A549 (cell line): ENCODE measurements at regions not wholly inside any gene's neighbourhood (a gene's known extent, or its start where the extent isn't known, plus 50 kb on each side); places are given as distances from the start of the nearest gene placed in this dataset.
"Not testable (repeated sequence)": the region's sequence is repeated elsewhere in the genome, so short reads cannot be mapped to it uniquely, and the experiment has no call there.

Source experiments
- ATAC-seq, 2 experiments: fragments of 200-7000 bp in 1 of 2; fragments of >200 bp in 1 of 2; cut with Nextera tagmentation in 1 of 2; cut with Tn5 transposase in 1 of 2; 3 replicates each; pipeline versions ENCODE4 v1.8.0 to v1.9.1; 2018 to 2020; ENCODE audit warnings: mild to moderate bottlenecking in 1 of 2, moderate library complexity in 1 of 2
- CTCF ChIA-PET: fragments of 300-600 bp; sonication (Branson Sonifier 250); formaldehyde crosslinking; extraction: SDS; loops from one replicate; lab custom pipeline; 2021; ENCODE audit warnings: antibody characterized with exemption, inconsistent platforms; lab: Yijun Ruan, JAX
- POLR2A ChIA-PET: fragments of 350-600 bp; formaldehyde crosslinking; extraction: SDS; loops from one replicate; lab custom pipeline; 2021; ENCODE audit warnings: antibody characterized with exemption, inconsistent platforms; lab: Yijun Ruan, JAX
- DNase-seq, 2 experiments: peaks; one replicate each; pipeline versions ENCODE4 v3.0.0 to v3.0.0-alpha.2; 2011 to 2016; ENCODE audit warnings: low read depth in 1 of 2, low spot score in 1 of 2
- FAIRE-seq: peaks from 2 replicates; lab custom pipeline; 2011; peaks lifted over from hg19 to GRCh38; lab: Jason Lieb, UNC
- H3K27ac ChIP-seq, 2 experiments: fragments of >200 bp; sonication (Bioruptor Twin); formaldehyde crosslinking; 3 replicates each; pipeline ENCODE4 v1.5.1; 2016 to 2017
- H3K4me1 ChIP-seq: fragments of >200 bp; sonication (Bioruptor Twin); formaldehyde crosslinking; 3 replicates; pipeline ENCODE4 v1.6.1; 2016
- H3K4me2 ChIP-seq: fragments of >200 bp; sonication (Bioruptor Twin); formaldehyde crosslinking; 3 replicates; pipeline ENCODE4 v1.6.1; 2016
- H3K4me3 ChIP-seq: fragments of >200 bp; sonication (Bioruptor Twin); formaldehyde crosslinking; 3 replicates; pipeline ENCODE4 v1.5.1; 2016
- H3K9me3 ChIP-seq: fragments of >200 bp; sonication (Bioruptor Twin); formaldehyde crosslinking; 3 replicates; pipeline ENCODE4 v1.6.1; 2016
- CEBPB ChIP-seq, 2 experiments: fragments of >200 bp in 1 of 2; sonication (Bioruptor Twin) in 1 of 2; formaldehyde crosslinking in 1 of 2; IDR thresholded peaks; 2 replicates each; pipeline ENCODE4 v1.6.1; 2012 to 2016
- CHD2 ChIP-seq: fragments of 150-350 bp; IDR thresholded peaks from 2 replicates; pipeline ENCODE4 v1.6.1; 2014; ENCODE audit warnings: low read length; ENCODE audit not compliant: partially characterized antibody
- CHD4 ChIP-seq: fragments of 200-600 bp; sonication (generic); IDR thresholded peaks from 2 replicates; pipeline ENCODE4 v1.6.1; 2016; ENCODE audit warnings: antibody characterized with exemption, mild to moderate bottlenecking, borderline replicate concordance
- E2F6 ChIP-seq: IDR thresholded peaks from 2 replicates; pipeline ENCODE4 v1.6.1; 2012; ENCODE audit warnings: low read depth, borderline replicate concordance
- EHMT2 ChIP-seq: fragments of 200-600 bp; sonication (generic); IDR thresholded peaks from 2 replicates; pipeline ENCODE4 v1.6.1; 2016; ENCODE audit warnings: antibody characterized with exemption, low read depth, mild to moderate bottlenecking, moderate library complexity
- FOSL2 ChIP-seq, 2 experiments: fragments of 450-650 bp in 1 of 2; fragments of >200 bp in 1 of 2; sonication (Bioruptor Twin) in 1 of 2; formaldehyde crosslinking; IDR thresholded peaks; 2 replicates each; pipeline versions ENCODE4 v1.5.0 to v1.6.1; 2016 to 2020; ENCODE audit warnings: mild to moderate bottlenecking in 1 of 2, moderate library complexity in 1 of 2
- HMGXB4 ChIP-seq: fragments of 250-450 bp; sonication (Bioruptor Pico); IDR thresholded peaks from 2 replicates; pipeline ENCODE4 v1.5.0; 2021; ENCODE audit warnings: mild to moderate bottlenecking, moderate library complexity, borderline replicate concordance
- HOXA7 ChIP-seq: fragments of 250-450 bp; sonication (Bioruptor Pico); IDR thresholded peaks from 2 replicates; pipeline ENCODE4 v1.5.0; 2020; ENCODE audit warnings: mild to moderate bottlenecking, moderate library complexity
- HOXB13 ChIP-seq: fragments of 250-450 bp; sonication (Bioruptor Pico); IDR thresholded peaks from 2 replicates; pipeline ENCODE4 v1.5.0; 2020; ENCODE audit warnings: low read depth, mild to moderate bottlenecking, moderate library complexity
- KDM5A ChIP-seq: fragments of 200-600 bp; sonication (generic); IDR thresholded peaks from 2 replicates; pipeline ENCODE4 v1.6.1; 2016; ENCODE audit warnings: antibody characterized with exemption, mild to moderate bottlenecking
- NR3C1 ChIP-seq: fragments of >200 bp; sonication (Bioruptor Twin); formaldehyde crosslinking; IDR thresholded peaks from 3 replicates; pipeline ENCODE4 v1.6.1; 2017
- POLR2AphosphoS2 ChIP-seq: conservative IDR thresholded peaks from 2 replicates; pipeline ENCODE4 v1.6.1; 2012; ENCODE audit warnings: low read length, improper control_type of control experiment, inconsistent platforms
- RAD21 ChIP-seq, 2 experiments: fragments of >200 bp in 1 of 2; sonication (Bioruptor Twin) in 1 of 2; formaldehyde crosslinking in 1 of 2; IDR thresholded peaks in 1 of 2; conservative IDR thresholded peaks in 1 of 2; 2 replicates in 1 of 2; 3 replicates in 1 of 2; pipeline ENCODE4 v1.6.1; 2012 to 2018; ENCODE audit warnings: inconsistent platforms in 1 of 2
- RCOR1 ChIP-seq: fragments of 150-350 bp; IDR thresholded peaks from 2 replicates; pipeline ENCODE4 v1.6.1; 2014; ENCODE audit warnings: antibody characterized with exemption, low read length, low read depth
- RFX5 ChIP-seq: fragments of 450-650 bp; IDR thresholded peaks from 2 replicates; pipeline ENCODE4 v1.7.1; 2014; ENCODE audit warnings: antibody characterized with exemption, mild to moderate bottlenecking, moderate library complexity
- RNF2 ChIP-seq: fragments of 200-600 bp; sonication (generic); IDR thresholded peaks from 2 replicates; pipeline ENCODE4 v1.6.1; 2016; ENCODE audit warnings: low read depth, mild to moderate bottlenecking, antibody characterized with exemption, moderate library complexity, borderline replicate concordance
- SREBF2 ChIP-seq: fragments of 450-650 bp; IDR thresholded peaks from 2 replicates; pipeline ENCODE4 v1.6.1; 2014; ENCODE audit warnings: mild to moderate bottlenecking, moderate library complexity
- WGBS: methylation state at CpG from one replicate; pipeline ENCODE4 v1.1.6; 2017; ENCODE audit errors: missing lambda C conversion rate; 5-methylcytosine and 5-hydroxymethylcytosine counted together

GRCh38 chr9:78144008-78144381 lies 91.9 kb upstream of the CEP78 start (continued):
- no peak for TF ChIP-seq HMGXB4 (CRISPR knock-in tag)
- TF ChIP-seq RCOR1: no peak
- TF ChIP-seq RFX5: no peak
- no peak for TF ChIP-seq SREBF2
- no peak for TF ChIP-seq EHMT2

DNA sequence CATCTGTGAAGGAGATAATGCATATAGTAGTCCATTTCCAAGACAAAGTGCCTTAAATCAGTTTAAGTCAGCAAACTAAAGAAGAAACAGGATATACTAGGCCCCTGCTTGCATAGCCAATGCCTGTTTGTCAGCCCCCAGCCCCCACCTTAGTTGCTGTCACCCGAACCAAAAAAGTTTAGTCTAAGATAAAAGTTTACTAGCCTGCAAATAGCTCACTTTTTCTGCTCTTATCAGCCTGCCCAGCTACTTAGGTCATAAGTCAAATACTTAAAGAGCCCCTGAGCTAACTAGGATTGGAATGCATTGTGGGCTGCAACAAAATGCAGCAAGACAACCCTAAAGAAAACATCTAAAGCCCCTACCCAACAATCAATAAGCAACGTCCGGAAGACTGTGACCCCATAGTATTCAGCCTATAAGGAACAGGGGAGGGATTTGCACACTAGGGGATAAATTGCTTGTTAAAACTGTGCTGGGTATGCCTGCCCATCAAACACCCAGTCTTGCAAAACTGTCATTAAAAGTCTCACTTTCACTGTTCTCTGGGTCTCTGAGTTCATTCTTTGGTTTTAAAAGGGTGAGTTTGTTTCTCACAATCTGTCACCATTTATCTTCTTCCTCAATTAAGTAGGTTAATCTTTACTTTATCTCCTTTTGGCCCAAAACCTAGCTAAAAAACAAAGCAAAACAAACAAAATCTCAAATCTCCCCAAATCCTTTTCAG lies 92.4 kb upstream of the CEP78 start:
- Histone ChIP-seq H3K4me2 (no peak overlapping the region), H3K27ac (no peak overlapping the region)
- POLR2A ChIA-PET: no interaction called here
- ATAC-seq: no peak
- TF ChIP-seq POLR2AphosphoS2 (no peak), CHD4 (no peak), KDM5A (no peak), FOSL2 (IDR thresholded peaks at IDR 0.05) (no peak), FOSL2 (CRISPR knock-in tag; IDR thresholded peaks at IDR 0.05) (no peak), RNF2 (no peak), E2F6 (no peak), CEBPB (IDR thresholded peaks at IDR 0.05) (no peak), NR3C1 (no peak), HOXA7 (CRISPR knock-in tag) (no peak), CHD2 (no peak), RAD21 (conservative IDR thresholded peaks at IDR 0.05 in 1 of 2, IDR thresholded peaks at IDR 0.05 in 1 of 2) (no peak)
- TF ChIP-seq, all 56 proteins: peak for 0
- FAIRE-seq: no peak
- DNase-seq: no peak
- Histone ChIP-seq H3K4me3 (no peak overlapping the region), H3K4me1 (no peaks in the 10 kb centered on the region), H3K9me3 (no peaks in the 10 kb centered on the region)
- 62% methylated on average over 3 of the region's 3 CpGs for WGBS
- CTCF ChIA-PET: no interaction called here

GRCh38 chr9:78142264-78142663 lies 93.6 kb upstream of the CEP78 start:
- ATAC-seq, H3K9me3 ChIP-seq, H3K4me2 ChIP-seq, POLR2A ChIA-PET, H3K4me1 ChIP-seq, FAIRE-seq, DNase-seq, H3K27ac ChIP-seq, CTCF ChIA-PET, H3K4me3 ChIP-seq: not testable (repeated sequence)
- WGBS: 57% methylated on average over 3 of the region's 3 CpGs

GRCh38 chr9:78133751-78134150 lies 102.1 kb upstream of the CEP78 start:
- ATAC-seq (no peak), FAIRE-seq (no peak), DNase-seq (no peak)
- WGBS: 30% methylated on average over 1 of the region's 1 CpG
- no peak for TF ChIP-seq FOSL2 (IDR thresholded peaks at IDR 0.05)
- peak; percentile 35; the same call in 1 of the 2 replicates for TF ChIP-seq FOSL2 (CRISPR knock-in tag; IDR thresholded peaks at IDR 0.05)
- no peak for TF ChIP-seq HOXB13 (CRISPR knock-in tag)
- Histone ChIP-seq H3K4me2 (no peak overlapping the region; the same call in 2 of the 3 replicates), H3K4me3 (no peak overlapping the region), H3K27ac (no peak overlapping the region), H3K9me3 (no peaks in the 10 kb centered on the region), H3K4me1 (peaks cover 16% of the 10 kb centered on the region; the same call in 1 of the 3 replicates)
- CTCF ChIA-PET: interaction anchor here (0.7 to 1.2 kb wide), 2 partner anchors 16 to 33 kb away, joined by 3 read pairs; no protein-coding TSS in a partner anchor
- POLR2A ChIA-PET: no interaction called here
